Liver (tissue), 8 donors: ENCODE measurements at regions not wholly inside any gene's neighbourhood (a gene's known extent, or its start where the extent isn't known, plus 50 kb on each side); places are given as distances from the start of the nearest gene placed in this dataset.

Experiments used
- DNase-seq: peaks from one replicate; pipeline ENCODE4 v3.0.0-alpha.2; 2017; ENCODE audit warnings: low spot score
- H3K27ac ChIP-seq, 2 donors: one replicate each; pipeline ENCODE4 v1.7.0; 2013; ENCODE audit warnings: inconsistent platforms in 2 of 2, low read length in 2 of 2, control low read depth in 1 of 2, low read depth in 1 of 2, mild to moderate bottlenecking in 1 of 2
- H3K27me3 ChIP-seq, 4 donors: one replicate each; pipeline versions ENCODE4 v1.6.1 to v1.7.0; 2013; ENCODE audit warnings: low read length in 3 of 4, inconsistent platforms in 1 of 4, mild to moderate bottlenecking in 1 of 4, moderate library complexity in 1 of 4; ENCODE audit not compliant: control insufficient read depth in 4 of 4, insufficient read depth in 4 of 4
- H3K36me3 ChIP-seq, 4 donors: one replicate each; pipeline versions ENCODE4 v1.6.1 to v1.7.0; 2013; ENCODE audit warnings: low read length in 3 of 4, mild to moderate bottlenecking in 3 of 4, low read depth in 1 of 4, moderate library complexity in 1 of 4; ENCODE audit not compliant: control insufficient read depth in 4 of 4, insufficient read depth in 3 of 4
- H3K4me1 ChIP-seq, 4 donors: one replicate each; pipeline versions ENCODE4 v1.6.1 to v1.7.0; 2013; ENCODE audit warnings: low read length in 3 of 4, mild to moderate bottlenecking in 3 of 4, moderate library complexity in 1 of 4; ENCODE audit not compliant: control insufficient read depth in 4 of 4, insufficient read depth in 4 of 4
- H3K4me3 ChIP-seq, 3 donors: one replicate each; pipeline versions ENCODE4 v1.6.1 to v1.7.0; 2013; ENCODE audit warnings: low read length in 3 of 3, control low read depth in 1 of 3, low read depth in 1 of 3, mild to moderate bottlenecking in 1 of 3
- H3K9ac ChIP-seq, 2 donors: one replicate each; pipeline ENCODE4 v1.7.0; 2013; ENCODE audit warnings: low read length in 2 of 2, mild to moderate bottlenecking in 2 of 2, moderate library complexity in 2 of 2, control low read depth in 1 of 2, low read depth in 1 of 2
- H3K9me3 ChIP-seq, 4 donors: one replicate each; pipeline versions ENCODE4 v1.6.1 to v1.7.0; 2013; ENCODE audit warnings: low read length in 3 of 4; ENCODE audit not compliant: control insufficient read depth in 4 of 4
- EGR1 ChIP-seq, 2 donors: IDR thresholded peaks; 2 replicates each; pipeline ENCODE4 v1.6.1; 2016 to 2018; ENCODE audit warnings: antibody characterized with exemption in 2 of 2, low read depth in 2 of 2
- FOXA1 ChIP-seq: IDR thresholded peaks from 2 replicates; pipeline ENCODE4 v1.6.1; 2016; ENCODE audit warnings: antibody characterized with exemption
- FOXA2 ChIP-seq: IDR thresholded peaks from 2 replicates; pipeline ENCODE4 v1.6.1; 2016; ENCODE audit warnings: antibody characterized with exemption
- GABPA ChIP-seq, 2 donors: IDR thresholded peaks in 1 of 2; conservative IDR thresholded peaks in 1 of 2; 2 replicates each; pipeline ENCODE4 v1.6.1; 2016; ENCODE audit warnings: antibody characterized with exemption in 2 of 2, mild to moderate bottlenecking in 1 of 2, moderate library complexity in 1 of 2
- HNF4A ChIP-seq, 2 donors: conservative IDR thresholded peaks; 2 replicates each; pipeline ENCODE4 v1.6.1; 2016; ENCODE audit warnings: antibody characterized with exemption in 2 of 2, mild to moderate bottlenecking in 2 of 2
- HNF4G ChIP-seq: IDR thresholded peaks from 2 replicates; pipeline ENCODE4 v1.6.1; 2016; ENCODE audit warnings: antibody characterized with exemption
- JUND ChIP-seq, 2 donors: IDR thresholded peaks; 2 replicates each; pipeline ENCODE4 v1.6.1; 2016; ENCODE audit warnings: antibody characterized with exemption in 2 of 2
- NR2F2 ChIP-seq: IDR thresholded peaks from 2 replicates; pipeline ENCODE4 v1.6.1; 2016; ENCODE audit warnings: antibody characterized with exemption
- REST ChIP-seq: IDR thresholded peaks from 2 replicates; pipeline ENCODE4 v1.6.1; 2016; ENCODE audit warnings: antibody characterized with exemption, mild to moderate bottlenecking
- RXRA ChIP-seq, 2 donors: IDR thresholded peaks; 2 replicates each; pipeline ENCODE4 v1.6.1; 2017 to 2018; ENCODE audit warnings: antibody characterized with exemption in 2 of 2, mild to moderate bottlenecking in 1 of 2
- SP1 ChIP-seq: IDR thresholded peaks from 2 replicates; pipeline ENCODE4 v1.6.1; 2018; ENCODE audit warnings: antibody characterized with exemption, mild to moderate bottlenecking
- YY1 ChIP-seq: IDR thresholded peaks from 2 replicates; pipeline ENCODE4 v1.6.1; 2016; ENCODE audit warnings: antibody characterized with exemption, mild to moderate bottlenecking
- ZBTB33 ChIP-seq: IDR thresholded peaks from 2 replicates; pipeline ENCODE4 v1.6.1; 2016; ENCODE audit warnings: antibody characterized with exemption
- WGBS: extraction: QIAGEN DNeasy Blood & Tissue Kit; methylation state at CpG from one replicate; pipeline ENCODE4 v1.1.7; 2013; 5-methylcytosine and 5-hydroxymethylcytosine counted together
- TF ChIP-seq, protein P1 (sequence below): IDR thresholded peaks from 2 replicates; pipeline ENCODE4 v1.6.1; 2016; ENCODE audit warnings: antibody characterized with exemption
- TF ChIP-seq, protein P2 (sequence below): fragments of 150-350 bp; IDR thresholded peaks from 2 replicates; pipeline ENCODE4 v1.5.1; 2017; ENCODE audit warnings: improper control_type of control experiment, low read depth, low read length; ENCODE audit not compliant: missing input control
- donor health status: healthy.
- donor health status: healthy.
- donor health status: healthy.
- donor health status: healthy.
- donor health status: healthy.

GRCh38 chr6:158895661-158896060, 76.5 kb upstream of the EZR start:
- no peak for DNase-seq
- H3K27ac ChIP-seq = no peak overlapping the region
- no peak overlapping the region for H3K9ac ChIP-seq
- no peaks in the 10 kb centered on the region for H3K9me3 ChIP-seq
- H3K27me3 ChIP-seq = no peaks in the 10 kb centered on the region
- TF ChIP-seq JUND (IDR thresholded peaks at IDR 0.05) (no peak), EGR1 (IDR thresholded peaks at IDR 0.05; ENCODE audit: low read depth in 2 of 2) (no peak), YY1 (no peak), GABPA (IDR thresholded peaks at IDR 0.05 in 1 of 2, conservative IDR thresholded peaks at IDR 0.05 in 1 of 2) (no peak), ZBTB33 (no peak), SP1 (no peak), FOXA2 (no peak), REST (no peak), HNF4A (conservative IDR thresholded peaks at IDR 0.05) (no peak), HNF4G (no peak), FOXA1 (no peak)
- TF ChIP-seq, protein P1, sequence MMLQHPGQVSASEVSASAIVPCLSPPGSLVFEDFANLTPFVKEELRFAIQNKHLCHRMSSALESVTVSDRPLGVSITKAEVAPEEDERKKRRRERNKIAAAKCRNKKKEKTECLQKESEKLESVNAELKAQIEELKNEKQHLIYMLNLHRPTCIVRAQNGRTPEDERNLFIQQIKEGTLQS = no peak
- TF ChIP-seq, protein P2, sequence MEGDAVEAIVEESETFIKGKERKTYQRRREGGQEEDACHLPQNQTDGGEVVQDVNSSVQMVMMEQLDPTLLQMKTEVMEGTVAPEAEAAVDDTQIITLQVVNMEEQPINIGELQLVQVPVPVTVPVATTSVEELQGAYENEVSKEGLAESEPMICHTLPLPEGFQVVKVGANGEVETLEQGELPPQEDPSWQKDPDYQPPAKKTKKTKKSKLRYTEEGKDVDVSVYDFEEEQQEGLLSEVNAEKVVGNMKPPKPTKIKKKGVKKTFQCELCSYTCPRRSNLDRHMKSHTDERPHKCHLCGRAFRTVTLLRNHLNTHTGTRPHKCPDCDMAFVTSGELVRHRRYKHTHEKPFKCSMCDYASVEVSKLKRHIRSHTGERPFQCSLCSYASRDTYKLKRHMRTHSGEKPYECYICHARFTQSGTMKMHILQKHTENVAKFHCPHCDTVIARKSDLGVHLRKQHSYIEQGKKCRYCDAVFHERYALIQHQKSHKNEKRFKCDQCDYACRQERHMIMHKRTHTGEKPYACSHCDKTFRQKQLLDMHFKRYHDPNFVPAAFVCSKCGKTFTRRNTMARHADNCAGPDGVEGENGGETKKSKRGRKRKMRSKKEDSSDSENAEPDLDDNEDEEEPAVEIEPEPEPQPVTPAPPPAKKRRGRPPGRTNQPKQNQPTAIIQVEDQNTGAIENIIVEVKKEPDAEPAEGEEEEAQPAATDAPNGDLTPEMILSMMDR = no peak
- no peak overlapping the region for H3K4me3 ChIP-seq
- H3K4me1 ChIP-seq = no peaks in the 10 kb centered on the region
- H3K36me3 ChIP-seq = no peaks in the 10 kb centered on the region
- WGBS = 95% methylated on average over 5 of the region's 5 CpGs

DNA sequence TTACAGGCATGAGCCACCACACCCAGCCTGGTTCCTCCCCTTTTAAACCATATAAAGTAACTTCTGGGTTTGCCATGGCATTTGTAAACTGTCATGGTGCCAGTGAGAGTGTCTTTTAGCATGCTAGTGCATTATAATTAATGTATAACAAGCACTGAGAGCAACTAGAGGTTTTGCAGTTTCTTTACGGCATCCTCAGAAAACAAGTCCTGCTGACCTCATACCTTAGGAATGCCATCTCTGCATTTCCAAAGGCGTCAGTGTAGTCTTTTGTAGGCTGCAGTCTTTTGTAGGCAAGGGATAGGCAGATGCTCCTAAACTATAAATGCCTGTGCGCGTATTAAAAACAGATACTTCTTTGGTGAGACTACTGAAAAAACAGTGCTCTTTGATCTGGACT, 75.0 kb upstream of the EZR start:
- Histone ChIP-seq H3K4me3 (no peak overlapping the region), H3K9ac (no peak overlapping the region), H3K36me3 (no peaks in the 10 kb centered on the region), H3K9me3 (no peaks in the 10 kb centered on the region), H3K4me1 (no peaks in the 10 kb centered on the region), H3K27ac (no peak overlapping the region), H3K27me3 (no peaks in the 10 kb centered on the region)
- no peak for DNase-seq
- WGBS = 85% methylated on average over 4 of the region's 4 CpGs
- TF ChIP-seq HNF4A (conservative IDR thresholded peaks at IDR 0.05) (no peak), SP1 (no peak), RXRA (IDR thresholded peaks at IDR 0.05) (no peak), JUND (IDR thresholded peaks at IDR 0.05) (no peak), NR2F2 (no peak), FOXA2 (no peak)
- TF ChIP-seq, protein P2 = no peak
